DND-41 (cell line): ENCODE measurements at regions not wholly inside any gene's neighbourhood (a gene's known extent, or its start where the extent isn't known, plus 50 kb on each side); places are given as distances from the start of the nearest gene placed in this dataset.
A peak's percentile ranks its signal among the peaks of the same experiment; 100 is the strongest.

Experiments used
- ATAC-seq: fragments of 200-7000 bp; cut with Tn5 transposase; 3 replicates; pipeline ENCODE4 v1.9.1; 2021; ENCODE audit warnings: low read depth; ENCODE audit not compliant: insufficient read depth
- DNase-seq: peaks from one replicate; pipeline ENCODE4 v3.0.0-alpha.2; 2020
- H2AFZ ChIP-seq: 2 replicates; pipeline ENCODE4 v1.6.0; 2012; ENCODE audit warnings: low read depth, low read length
- H3K27ac ChIP-seq: 2 replicates; pipeline ENCODE4 v1.5.1; 2012; ENCODE audit warnings: low read length, inconsistent platforms
- H3K27me3 ChIP-seq: fragments of 200-600 bp; sonication (generic); 2 replicates; pipeline ENCODE4 v1.6.0; 2012; ENCODE audit warnings: low read length, mild to moderate bottlenecking, inconsistent platforms; ENCODE audit not compliant: insufficient read depth, poor library complexity
- H3K36me3 ChIP-seq: 2 replicates; pipeline ENCODE4 v1.5.1; 2012; ENCODE audit warnings: low read length, inconsistent platforms; ENCODE audit not compliant: insufficient read depth
- H3K4me1 ChIP-seq: 2 replicates; pipeline ENCODE4 v1.5.1; 2012; ENCODE audit warnings: mild to moderate bottlenecking, low read length; ENCODE audit not compliant: insufficient read depth
- H3K4me2 ChIP-seq: 2 replicates; pipeline ENCODE4 v1.6.0; 2012; ENCODE audit warnings: mild to moderate bottlenecking, moderate library complexity, low read length, inconsistent platforms; ENCODE audit not compliant: insufficient read depth
- H3K4me3 ChIP-seq, 2 experiments: fragments of 200-600 bp in 1 of 2; shearing (Covaris generic) in 1 of 2; 2 replicates each; pipeline ENCODE4 v1.5.1; 2012 to 2016; ENCODE audit warnings: inconsistent platforms in 2 of 2, low read length in 2 of 2, mild to moderate bottlenecking in 2 of 2, low read depth in 1 of 2, moderate library complexity in 1 of 2
- H3K79me2 ChIP-seq: 2 replicates; pipeline ENCODE4 v1.6.0; 2012; ENCODE audit warnings: low read length, inconsistent platforms; ENCODE audit not compliant: insufficient read depth
- H3K9ac ChIP-seq: 2 replicates; pipeline ENCODE4 v1.6.0; 2012; ENCODE audit warnings: low read depth, mild to moderate bottlenecking, inconsistent platforms, low read length, moderate library complexity
- H3K9me3 ChIP-seq: 2 replicates; pipeline ENCODE4 v1.5.1; 2012; ENCODE audit warnings: low read length, moderate library complexity, mild to moderate bottlenecking, inconsistent platforms; ENCODE audit not compliant: insufficient read depth, severe bottlenecking
- H4K20me1 ChIP-seq: 2 replicates; pipeline ENCODE4 v1.6.0; 2012; ENCODE audit warnings: low read length; ENCODE audit not compliant: insufficient read depth
- CTCF ChIP-seq: IDR thresholded peaks from 2 replicates; pipeline ENCODE4 v1.5.1; 2012; ENCODE audit warnings: borderline replicate concordance, low read length, moderate library complexity, mild to moderate bottlenecking; ENCODE audit not compliant: poor library complexity, severe bottlenecking; ENCODE audit errors: extremely low read depth
- EZH2 ChIP-seq: IDR thresholded peaks from 3 replicates; pipeline ENCODE4 v1.6.1; 2012; ENCODE audit warnings: borderline replicate concordance, low read depth, mild to moderate bottlenecking, moderate library complexity, low read length, inconsistent platforms; ENCODE audit not compliant: severe bottlenecking

- H3K4me3 ChIP-seq, result no peak overlapping the region
- no peak overlapping the region for H3K27ac ChIP-seq
- ATAC-seq, result no peak
- H3K79me2 ChIP-seq, result no peaks in the 10 kb centered on the region
- H3K4me1 ChIP-seq, result no peaks in the 10 kb centered on the region
- no peak overlapping the region for H2AFZ ChIP-seq
- no peaks in the 10 kb centered on the region for H3K27me3 ChIP-seq
- H3K36me3 ChIP-seq, result no peaks in the 10 kb centered on the region
- no peak for DNase-seq
- no peak for TF ChIP-seq CTCF
- H3K9me3 ChIP-seq, result no peaks in the 10 kb centered on the region
- no peak overlapping the region for H3K4me2 ChIP-seq
- no peak overlapping the region for H3K9ac ChIP-seq
- H4K20me1 ChIP-seq, result no peaks in the 10 kb centered on the region
Measured at GRCh38 chr1:96313216-96313615, 408.4 kb upstream of the PTBP2 start.

- no peak overlapping the region for H3K4me3 ChIP-seq
- H3K4me1 ChIP-seq, result no peaks in the 10 kb centered on the region
- H3K9me3 ChIP-seq, result no peaks in the 10 kb centered on the region
- no peak overlapping the region for H3K9ac ChIP-seq
- H3K4me2 ChIP-seq, result no peak overlapping the region
- TF ChIP-seq CTCF (no peak), EZH2 (no peak)
- H2AFZ ChIP-seq, result no peak overlapping the region
- no peaks in the 10 kb centered on the region for H3K36me3 ChIP-seq
- no peak for DNase-seq
- H3K27ac ChIP-seq, result no peak overlapping the region
- no peaks in the 10 kb centered on the region for H3K27me3 ChIP-seq
- ATAC-seq, result peak; percentile 59
- no peaks in the 10 kb centered on the region for H4K20me1 ChIP-seq
- H3K79me2 ChIP-seq, result no peaks in the 10 kb centered on the region
Measured at GRCh38 chr1:96329121-96329520, 392.5 kb upstream of the PTBP2 start.

- Histone ChIP-seq H3K9ac (no peak overlapping the region), H3K9me3 (no peaks in the 10 kb centered on the region), H3K36me3 (no peaks in the 10 kb centered on the region), H2AFZ (no peak overlapping the region), H4K20me1 (no peaks in the 10 kb centered on the region), H3K27me3 (no peaks in the 10 kb centered on the region), H3K4me3 (no peak overlapping the region), H3K4me1 (no peaks in the 10 kb centered on the region), H3K79me2 (no peaks in the 10 kb centered on the region), H3K4me2 (no peak overlapping the region), H3K27ac (no peak overlapping the region)
- DNase-seq (no peak), ATAC-seq (no peak)
- TF ChIP-seq CTCF (no peak), EZH2 (no peak)
Measured at GRCh38 chr1:96331596-96331995, 390.0 kb upstream of the PTBP2 start.
